GM18517 (cell line): ENCODE measurements at regions not wholly inside any gene's neighbourhood (a gene's known extent, or its start where the extent isn't known, plus 50 kb on each side); places are given as distances from the start of the nearest gene placed in this dataset.

Source experiments
- ATAC-seq: cut with Tn5 transposase; IDR thresholded peaks from one replicate; pipeline ENCODE4 v1.9.1; 2021; ENCODE audit warnings: mild to moderate bottlenecking, moderate library complexity; ENCODE audit not compliant: unreplicated experiment

DNA sequence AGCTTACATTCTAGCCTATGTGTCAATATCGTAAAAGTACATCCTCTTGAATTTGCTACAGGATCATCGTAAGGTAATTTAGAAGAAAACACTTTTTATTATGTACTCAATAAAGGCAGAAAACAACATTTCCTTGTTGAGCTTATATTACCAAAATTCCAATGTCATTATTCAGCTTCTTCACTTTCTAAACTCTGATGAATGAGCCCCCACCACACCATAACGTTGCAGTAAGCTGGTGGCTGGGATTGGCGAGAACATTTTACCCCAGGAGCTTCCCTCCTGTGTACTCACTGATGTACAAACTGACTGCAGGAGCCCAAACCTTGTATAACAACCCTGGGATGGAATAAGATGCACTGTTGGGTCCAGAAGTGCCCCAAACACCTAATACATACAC lies 238.1 kb upstream of the MARCKS start:
- ATAC-seq: no peak

GRCh38 chr6:113620386-113620785 lies 236.8 kb upstream of the MARCKS start:
- ATAC-seq: no peak

- ATAC-seq: no peak
Measured at GRCh38 chr6:113622254-113622653, 234.9 kb upstream of the MARCKS start.

GRCh38 chr6:113623129-113623528 lies 234.0 kb upstream of the MARCKS start:
- ATAC-seq: no peak

- ATAC-seq: peak; percentile 40
Measured at GRCh38 chr6:113625850-113626249, 231.3 kb upstream of the MARCKS start.

DNA sequence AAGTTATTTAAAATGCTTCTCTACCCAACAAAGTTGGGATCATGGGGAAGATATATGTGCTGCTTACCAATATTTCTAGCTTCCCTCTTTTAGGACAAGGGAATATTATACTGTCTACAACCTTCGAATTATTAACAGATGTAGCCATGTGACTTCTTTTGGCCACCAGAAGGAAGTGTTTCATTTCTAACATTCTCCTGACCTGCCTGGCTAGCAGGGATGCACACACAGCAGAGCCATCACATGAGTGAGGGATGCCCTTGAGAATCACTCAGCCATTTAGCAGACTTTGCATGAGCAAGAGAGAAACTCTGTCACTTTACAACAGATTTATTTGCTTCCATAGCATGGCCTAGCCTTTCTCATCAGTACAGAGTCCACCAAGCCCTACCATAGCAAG lies 230.7 kb upstream of the MARCKS start:
- ATAC-seq: peak; percentile 26

DNA sequence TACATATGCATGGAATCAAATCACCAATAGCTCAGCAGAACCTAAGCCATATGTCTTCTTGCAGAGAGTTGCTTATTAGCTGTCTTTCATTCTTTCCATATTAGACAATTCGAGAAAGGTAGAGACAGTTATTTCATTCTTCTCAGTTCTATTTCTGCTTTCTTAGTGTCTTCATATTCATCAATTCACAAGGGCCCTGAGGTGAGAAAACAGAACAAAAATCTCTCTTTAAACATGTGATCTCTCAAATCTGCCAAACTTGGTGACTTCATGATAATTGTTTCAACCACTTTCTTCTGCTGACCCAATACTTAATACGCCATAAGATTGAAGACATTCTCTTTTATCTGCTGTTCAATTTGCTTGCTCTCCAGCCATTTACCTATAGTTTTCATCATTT lies 229.7 kb upstream of the MARCKS start:
- ATAC-seq: peak; percentile 32

DNA sequence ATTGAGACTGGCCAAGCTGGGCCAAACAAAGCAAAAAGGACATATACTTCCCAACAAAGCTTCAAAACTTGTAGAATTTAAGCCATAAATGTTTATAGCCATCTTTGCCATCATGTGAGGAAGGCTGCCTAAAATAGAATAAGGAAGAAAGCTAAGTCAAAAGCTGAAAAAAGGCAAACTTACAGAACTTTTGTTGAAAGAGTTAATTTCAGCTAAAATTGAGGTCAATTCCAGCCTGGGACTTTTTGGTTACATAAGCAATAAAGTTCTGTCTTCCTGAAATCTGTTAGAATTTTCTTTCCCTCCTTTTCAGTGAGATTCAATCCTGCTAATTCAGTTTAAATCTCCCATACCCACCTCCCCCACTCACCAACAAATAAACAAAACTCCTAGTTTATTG lies 227.9 kb upstream of the MARCKS start:
- ATAC-seq: no peak

DNA sequence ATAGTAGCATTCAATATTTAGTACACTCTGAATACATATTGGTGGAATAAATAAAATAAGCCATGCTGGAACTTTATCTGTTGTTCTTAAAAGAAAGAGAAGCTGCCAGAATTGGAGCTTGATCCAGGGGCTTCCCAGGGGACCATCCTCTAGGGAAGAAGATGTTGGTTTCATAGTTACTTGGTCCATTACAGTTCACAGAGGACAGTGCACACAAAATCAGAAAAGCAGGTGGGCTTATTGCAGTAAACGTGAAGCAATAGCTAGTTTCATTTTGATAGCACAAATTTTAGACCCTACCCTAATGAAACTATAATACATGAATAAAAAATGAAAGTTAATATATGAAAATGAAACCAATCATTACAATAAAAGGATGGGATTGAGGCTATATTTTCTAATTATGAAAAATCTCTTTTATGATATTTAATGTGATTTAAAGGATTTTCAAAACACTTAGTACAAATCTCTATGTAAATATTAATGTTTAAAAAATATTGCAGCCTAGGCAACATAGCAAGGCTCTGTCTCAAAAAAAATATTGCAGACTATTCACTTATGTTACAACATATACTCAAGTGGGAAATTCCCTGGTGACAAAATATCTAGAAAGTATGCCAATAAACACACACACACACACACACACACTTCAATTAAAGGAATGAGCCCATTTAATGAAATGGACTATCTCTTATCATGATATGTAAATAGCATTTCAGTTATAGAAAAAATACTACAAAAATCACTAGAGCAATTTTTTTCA lies 227.0 kb upstream of the MARCKS start:
- ATAC-seq: peak; percentile 0

GRCh38 chr6:113630738-113631535 lies 226.2 kb upstream of the MARCKS start:
- ATAC-seq: peak; percentile 59

DNA sequence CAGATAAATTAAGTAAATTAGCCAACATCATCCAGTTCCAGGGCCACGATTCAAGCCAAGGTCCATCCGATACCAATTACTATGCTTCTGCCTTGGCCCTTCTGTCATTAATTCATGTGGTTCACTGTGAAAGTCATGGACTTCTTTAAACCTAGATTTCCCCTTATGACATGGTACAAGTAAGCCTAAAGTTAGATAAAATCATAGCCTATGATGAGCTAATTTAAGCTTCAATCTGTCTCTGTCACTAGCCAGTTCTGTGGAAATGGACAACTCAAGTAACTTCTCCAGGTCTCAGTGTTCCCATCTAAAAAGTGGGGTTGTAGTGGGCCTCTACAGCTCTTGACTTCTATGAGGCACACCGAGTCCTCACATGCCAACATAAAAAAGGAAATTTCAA lies 225.5 kb upstream of the MARCKS start:
- ATAC-seq: no peak

GRCh38 chr6:113632220-113632864 lies 224.8 kb upstream of the MARCKS start:
- ATAC-seq: peak; percentile 33

- ATAC-seq: no peak
Measured at GRCh38 chr6:113633638-113634037, 223.5 kb upstream of the MARCKS start.

- peak; percentile 26 for ATAC-seq
Measured at GRCh38 chr6:113634352-113635163, 222.6 kb upstream of the MARCKS start.

- no peak for ATAC-seq
Measured at GRCh38 chr6:113635222-113635986, 221.7 kb upstream of the MARCKS start.

GRCh38 chr6:113636357-113636824 lies 220.8 kb upstream of the MARCKS start:
- ATAC-seq: no peak

- ATAC-seq: no peak
Measured at GRCh38 chr6:113640051-113640450, 217.1 kb upstream of the MARCKS start.

- ATAC-seq: no peak
Measured at GRCh38 chr6:113642001-113642713, 215.0 kb upstream of the MARCKS start.

DNA sequence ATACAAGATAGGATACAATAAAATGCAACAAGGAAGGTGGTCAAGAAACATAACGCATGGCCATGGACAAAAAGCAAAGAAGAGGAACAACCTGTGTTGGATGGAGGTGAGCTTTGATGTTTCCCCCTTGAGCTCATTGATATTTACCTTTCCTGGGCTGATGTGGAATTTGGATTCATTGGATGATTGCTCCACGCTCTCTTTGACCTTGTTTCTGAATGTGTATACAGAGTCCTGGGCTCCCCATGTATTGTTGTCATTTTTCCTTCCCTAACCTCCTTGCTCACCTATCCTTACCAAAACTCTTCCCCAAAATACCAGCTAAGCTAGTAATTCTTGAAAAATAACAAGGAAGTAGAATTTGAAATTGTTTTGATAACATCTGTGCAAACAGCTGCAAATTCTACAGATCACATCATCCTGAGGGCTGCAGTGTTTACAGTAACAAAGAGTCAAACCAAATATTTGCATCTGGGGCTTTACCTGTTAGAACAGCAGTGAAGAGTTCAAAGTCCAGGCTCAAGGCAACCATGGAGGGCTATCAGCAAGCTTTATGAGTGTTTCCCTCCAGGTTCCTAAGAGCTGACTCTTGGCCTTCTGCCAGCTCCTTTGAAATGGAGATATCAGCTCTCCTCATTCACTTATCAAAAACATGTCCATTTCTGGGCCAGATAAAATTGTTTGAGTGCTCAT lies 214.3 kb upstream of the MARCKS start:
- ATAC-seq: peak; percentile 99
